HepG2 (cell line): ENCODE measurements at regions not wholly inside any gene's neighbourhood (a gene's known extent, or its start where the extent isn't known, plus 50 kb on each side); places are given as distances from the start of the nearest gene placed in this dataset.

Source experiments
- CEBPG ChIP-seq: IDR thresholded peaks from 2 replicates; pipeline ENCODE4 v1.6.1; 2016
- CHD4 ChIP-seq: fragments of 200-600 bp; sonication (generic); IDR thresholded peaks from 2 replicates; pipeline ENCODE4 v1.7.0; 2017; ENCODE audit warnings: mild to moderate bottlenecking, low read length, borderline replicate concordance
- MLLT10 ChIP-seq: sonication (generic); formaldehyde crosslinking; IDR thresholded peaks from 2 replicates; pipeline ENCODE4 v1.4.0; 2020; ENCODE audit warnings: missing genetic modification reagents
- NFIB ChIP-seq: sonication (generic); formaldehyde crosslinking; IDR thresholded peaks from 2 replicates; pipeline ENCODE4 v1.9.0; 2021; ENCODE audit warnings: missing genetic modification reagents, mild to moderate bottlenecking, borderline replicate concordance
- RELA ChIP-seq: sonication (generic); formaldehyde crosslinking; IDR thresholded peaks from 2 replicates; pipeline ENCODE4 v1.4.0; 2020; ENCODE audit warnings: missing genetic modification reagents
- RFXAP ChIP-seq: sonication (generic); formaldehyde crosslinking; IDR thresholded peaks from 2 replicates; pipeline ENCODE4 v1.4.0; 2020; ENCODE audit warnings: missing genetic modification reagents, borderline replicate concordance
- SPEN ChIP-seq: sonication (generic); formaldehyde crosslinking; IDR thresholded peaks from 2 replicates; pipeline ENCODE4 v1.5.1; 2020; ENCODE audit warnings: low read depth, mild to moderate bottlenecking, missing genetic modification reagents
- SRF ChIP-seq: IDR thresholded peaks from 2 replicates; pipeline ENCODE4 v1.6.1; 2011; ENCODE audit warnings: mild to moderate bottlenecking, low read depth, low read length, moderate library complexity
- U2AF2 ChIP-seq: fragments of 200-400 bp; formaldehyde crosslinking; IDR thresholded peaks from 2 replicates; pipeline ENCODE4 v1.6.1; 2017; ENCODE audit warnings: low read depth, mild to moderate bottlenecking, low read length
- ZFX ChIP-seq: sonication (generic); formaldehyde crosslinking; IDR thresholded peaks from 2 replicates; pipeline ENCODE4 v1.4.0; 2020; ENCODE audit warnings: mild to moderate bottlenecking, low read depth, missing genetic modification reagents, moderate library complexity
- ZNF12 ChIP-seq: sonication (generic); formaldehyde crosslinking; IDR thresholded peaks from 2 replicates; pipeline ENCODE4 v1.5.0; 2020; ENCODE audit warnings: missing genetic modification reagents
- ZNF3 ChIP-seq: IDR thresholded peaks from 2 replicates; pipeline ENCODE4 v1.7.0; 2017; ENCODE audit warnings: inconsistent platforms
- ZNF83 ChIP-seq: sonication (generic); formaldehyde crosslinking; IDR thresholded peaks from 2 replicates; pipeline ENCODE4 v1.4.0; 2020; ENCODE audit warnings: missing genetic modification reagents, mild to moderate bottlenecking, borderline replicate concordance
- TF ChIP-seq, protein P1 (sequence below): sonication (generic); formaldehyde crosslinking; IDR thresholded peaks from 2 replicates; pipeline ENCODE4 v1.4.0; 2020; ENCODE audit warnings: mild to moderate bottlenecking, missing genetic modification reagents
- TF ChIP-seq, protein P2 (sequence below), 2 experiments: sonication (generic) in 1 of 2; formaldehyde crosslinking in 1 of 2; IDR thresholded peaks; 2 replicates each; pipeline versions ENCODE4 v1.6.1 to v1.9.0; 2014 to 2022; ENCODE audit warnings: antibody characterized with exemption in 1 of 2, borderline replicate concordance in 1 of 2, inconsistent platforms in 1 of 2, low read depth in 1 of 2, missing genetic modification reagents in 1 of 2
- TF ChIP-seq, protein P3 (sequence below): sonication (generic); formaldehyde crosslinking; IDR thresholded peaks from 2 replicates; pipeline ENCODE4 v1.4.0; 2020; ENCODE audit warnings: missing genetic modification reagents, borderline replicate concordance

- TF ChIP-seq, protein P1, sequence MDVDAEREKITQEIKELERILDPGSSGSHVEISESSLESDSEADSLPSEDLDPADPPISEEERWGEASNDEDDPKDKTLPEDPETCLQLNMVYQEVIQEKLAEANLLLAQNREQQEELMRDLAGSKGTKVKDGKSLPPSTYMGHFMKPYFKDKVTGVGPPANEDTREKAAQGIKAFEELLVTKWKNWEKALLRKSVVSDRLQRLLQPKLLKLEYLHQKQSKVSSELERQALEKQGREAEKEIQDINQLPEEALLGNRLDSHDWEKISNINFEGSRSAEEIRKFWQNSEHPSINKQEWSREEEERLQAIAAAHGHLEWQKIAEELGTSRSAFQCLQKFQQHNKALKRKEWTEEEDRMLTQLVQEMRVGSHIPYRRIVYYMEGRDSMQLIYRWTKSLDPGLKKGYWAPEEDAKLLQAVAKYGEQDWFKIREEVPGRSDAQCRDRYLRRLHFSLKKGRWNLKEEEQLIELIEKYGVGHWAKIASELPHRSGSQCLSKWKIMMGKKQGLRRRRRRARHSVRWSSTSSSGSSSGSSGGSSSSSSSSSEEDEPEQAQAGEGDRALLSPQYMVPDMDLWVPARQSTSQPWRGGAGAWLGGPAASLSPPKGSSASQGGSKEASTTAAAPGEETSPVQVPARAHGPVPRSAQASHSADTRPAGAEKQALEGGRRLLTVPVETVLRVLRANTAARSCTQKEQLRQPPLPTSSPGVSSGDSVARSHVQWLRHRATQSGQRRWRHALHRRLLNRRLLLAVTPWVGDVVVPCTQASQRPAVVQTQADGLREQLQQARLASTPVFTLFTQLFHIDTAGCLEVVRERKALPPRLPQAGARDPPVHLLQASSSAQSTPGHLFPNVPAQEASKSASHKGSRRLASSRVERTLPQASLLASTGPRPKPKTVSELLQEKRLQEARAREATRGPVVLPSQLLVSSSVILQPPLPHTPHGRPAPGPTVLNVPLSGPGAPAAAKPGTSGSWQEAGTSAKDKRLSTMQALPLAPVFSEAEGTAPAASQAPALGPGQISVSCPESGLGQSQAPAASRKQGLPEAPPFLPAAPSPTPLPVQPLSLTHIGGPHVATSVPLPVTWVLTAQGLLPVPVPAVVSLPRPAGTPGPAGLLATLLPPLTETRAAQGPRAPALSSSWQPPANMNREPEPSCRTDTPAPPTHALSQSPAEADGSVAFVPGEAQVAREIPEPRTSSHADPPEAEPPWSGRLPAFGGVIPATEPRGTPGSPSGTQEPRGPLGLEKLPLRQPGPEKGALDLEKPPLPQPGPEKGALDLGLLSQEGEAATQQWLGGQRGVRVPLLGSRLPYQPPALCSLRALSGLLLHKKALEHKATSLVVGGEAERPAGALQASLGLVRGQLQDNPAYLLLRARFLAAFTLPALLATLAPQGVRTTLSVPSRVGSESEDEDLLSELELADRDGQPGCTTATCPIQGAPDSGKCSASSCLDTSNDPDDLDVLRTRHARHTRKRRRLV (CRISPR knock-in tag), result no peak
- TF ChIP-seq RFXAP (CRISPR knock-in tag) (no peak), NFIB (CRISPR knock-in tag) (no peak), MLLT10 (no peak), ZNF83 (CRISPR knock-in tag) (no peak), RELA (no peak), ZFX (no peak), ZNF12 (peak; percentile 69; the same call in 1 of the 2 replicates), SPEN (CRISPR knock-in tag) (peak; percentile 33; the same call in 1 of the 2 replicates), CEBPG (CRISPR knock-in tag) (peak; percentile 78), ZNF3 (CRISPR knock-in tag) (peak; percentile 85), U2AF2 (no peak), CHD4 (peak; percentile 62; the same call in 1 of the 2 replicates), SRF (no peak)
- TF ChIP-seq, protein P2, sequence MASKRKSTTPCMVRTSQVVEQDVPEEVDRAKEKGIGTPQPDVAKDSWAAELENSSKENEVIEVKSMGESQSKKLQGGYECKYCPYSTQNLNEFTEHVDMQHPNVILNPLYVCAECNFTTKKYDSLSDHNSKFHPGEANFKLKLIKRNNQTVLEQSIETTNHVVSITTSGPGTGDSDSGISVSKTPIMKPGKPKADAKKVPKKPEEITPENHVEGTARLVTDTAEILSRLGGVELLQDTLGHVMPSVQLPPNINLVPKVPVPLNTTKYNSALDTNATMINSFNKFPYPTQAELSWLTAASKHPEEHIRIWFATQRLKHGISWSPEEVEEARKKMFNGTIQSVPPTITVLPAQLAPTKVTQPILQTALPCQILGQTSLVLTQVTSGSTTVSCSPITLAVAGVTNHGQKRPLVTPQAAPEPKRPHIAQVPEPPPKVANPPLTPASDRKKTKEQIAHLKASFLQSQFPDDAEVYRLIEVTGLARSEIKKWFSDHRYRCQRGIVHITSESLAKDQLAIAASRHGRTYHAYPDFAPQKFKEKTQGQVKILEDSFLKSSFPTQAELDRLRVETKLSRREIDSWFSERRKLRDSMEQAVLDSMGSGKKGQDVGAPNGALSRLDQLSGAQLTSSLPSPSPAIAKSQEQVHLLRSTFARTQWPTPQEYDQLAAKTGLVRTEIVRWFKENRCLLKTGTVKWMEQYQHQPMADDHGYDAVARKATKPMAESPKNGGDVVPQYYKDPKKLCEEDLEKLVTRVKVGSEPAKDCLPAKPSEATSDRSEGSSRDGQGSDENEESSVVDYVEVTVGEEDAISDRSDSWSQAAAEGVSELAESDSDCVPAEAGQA (IDR thresholded peaks at IDR 0.05; ENCODE audit: low read depth), result no peak
- TF ChIP-seq, protein P2 (CRISPR knock-in tag; IDR thresholded peaks at IDR 0.05; ENCODE audit: borderline replicate concordance), result 0 out of 2 replicates have a peak, but pooled peaks have one; percentile 30
- TF ChIP-seq, protein P3, sequence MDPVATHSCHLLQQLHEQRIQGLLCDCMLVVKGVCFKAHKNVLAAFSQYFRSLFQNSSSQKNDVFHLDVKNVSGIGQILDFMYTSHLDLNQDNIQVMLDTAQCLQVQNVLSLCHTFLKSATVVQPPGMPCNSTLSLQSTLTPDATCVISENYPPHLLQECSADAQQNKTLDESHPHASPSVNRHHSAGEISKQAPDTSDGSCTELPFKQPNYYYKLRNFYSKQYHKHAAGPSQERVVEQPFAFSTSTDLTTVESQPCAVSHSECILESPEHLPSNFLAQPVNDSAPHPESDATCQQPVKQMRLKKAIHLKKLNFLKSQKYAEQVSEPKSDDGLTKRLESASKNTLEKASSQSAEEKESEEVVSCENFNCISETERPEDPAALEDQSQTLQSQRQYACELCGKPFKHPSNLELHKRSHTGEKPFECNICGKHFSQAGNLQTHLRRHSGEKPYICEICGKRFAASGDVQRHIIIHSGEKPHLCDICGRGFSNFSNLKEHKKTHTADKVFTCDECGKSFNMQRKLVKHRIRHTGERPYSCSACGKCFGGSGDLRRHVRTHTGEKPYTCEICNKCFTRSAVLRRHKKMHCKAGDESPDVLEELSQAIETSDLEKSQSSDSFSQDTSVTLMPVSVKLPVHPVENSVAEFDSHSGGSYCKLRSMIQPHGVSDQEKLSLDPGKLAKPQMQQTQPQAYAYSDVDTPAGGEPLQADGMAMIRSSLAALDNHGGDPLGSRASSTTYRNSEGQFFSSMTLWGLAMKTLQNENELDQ, result no peak
These were observed 202.7 kb downstream of the SPRY1 start (continued) for GRCh38 chr4:123599061-123599919.
